ENCODE measurements at regions not wholly inside any gene's neighbourhood (a gene's known extent, or its start where the extent isn't known, plus 50 kb on each side); places are given as distances from the start of the nearest gene placed in this dataset.
"Not testable (repeated sequence)": the region's sequence is repeated elsewhere in the genome, so short reads cannot be mapped to it uniquely, and the experiment has no call there.

- H3K36me3 ChIP-seq; H3K27ac ChIP-seq; H3K27me3 ChIP-seq; intact Hi-C loops (cut with DNase I); H3K4me3 ChIP-seq; H3K4me1 ChIP-seq; H3K9me3 ChIP-seq: not testable (repeated sequence)
- DNase-seq: peak in 1 of 3 donors; percentile 23
- ATAC-seq: peak; percentile 71 to 87 (median 81)
- WGBS (ENCODE audit: insufficient coverage, low coverage, low lambda C conversion rate, missing lambda C conversion rate): 36% methylated on average over 13 of the region's 17 CpGs
Measured at GRCh38 chr7:55688684-55689681, 116.7 kb upstream of the VOPP1 start.

- H3K27ac ChIP-seq; H3K4me3 ChIP-seq; intact Hi-C loops (cut with DNase I); H3K36me3 ChIP-seq; H3K9me3 ChIP-seq; H3K4me1 ChIP-seq; H3K27me3 ChIP-seq; DNase-seq: not testable (repeated sequence)
- ATAC-seq: peak in 3 of 4 donors; percentile 27 to 34 (median 31)
- WGBS (ENCODE audit: insufficient coverage, low coverage, low lambda C conversion rate, missing lambda C conversion rate): 50% methylated on average over 3 of the region's 3 CpGs
Measured at GRCh38 chr7:55688261-55688660, 116.0 kb upstream of the VOPP1 start.

GRCh38 chr7:55687252-55687651 is 115.0 kb upstream of the VOPP1 start:
- H3K9me3 ChIP-seq; DNase-seq; ATAC-seq; H3K27ac ChIP-seq; H3K27me3 ChIP-seq; H3K4me1 ChIP-seq; H3K36me3 ChIP-seq; intact Hi-C loops (cut with DNase I); H3K4me3 ChIP-seq: not testable (repeated sequence)
- WGBS (ENCODE audit: insufficient coverage, low coverage, low lambda C conversion rate, missing lambda C conversion rate): 53% methylated on average over 2 of the region's 5 CpGs

- H3K4me1 ChIP-seq; H3K27me3 ChIP-seq; H3K36me3 ChIP-seq; H3K9me3 ChIP-seq; intact Hi-C loops (cut with DNase I); DNase-seq; H3K4me3 ChIP-seq; H3K27ac ChIP-seq; ATAC-seq: not testable (repeated sequence)
- WGBS (ENCODE audit: insufficient coverage, low coverage, low lambda C conversion rate, missing lambda C conversion rate): 71% methylated on average over 1 of the region's 7 CpGs
Measured at GRCh38 chr7:55686771-55687170, 114.5 kb upstream of the VOPP1 start.

GRCh38 chr7:55683501-55683900 is 111.2 kb upstream of the VOPP1 start:
- H3K9me3 ChIP-seq; H3K27me3 ChIP-seq; intact Hi-C loops (cut with DNase I); DNase-seq; H3K4me1 ChIP-seq; H3K4me3 ChIP-seq; H3K27ac ChIP-seq; H3K36me3 ChIP-seq: not testable (repeated sequence)
- ATAC-seq: peak in 1 of 4 donors; percentile 33
- 53% methylated on average over 7 of the region's 9 CpGs for WGBS (ENCODE audit: insufficient coverage, low coverage, low lambda C conversion rate, missing lambda C conversion rate)

GRCh38 chr7:55675589-55675988 is 103.3 kb upstream of the VOPP1 start:
- WGBS (ENCODE audit: insufficient coverage, low coverage, low lambda C conversion rate, missing lambda C conversion rate): 88% methylated on average over 1 of the region's 1 CpG
- intact Hi-C loops (cut with DNase I); DNase-seq; H3K4me3 ChIP-seq; H3K27ac ChIP-seq; ATAC-seq; H3K4me1 ChIP-seq; H3K9me3 ChIP-seq; H3K27me3 ChIP-seq; H3K36me3 ChIP-seq: not testable (repeated sequence)

GRCh38 chr7:55673525-55673924 is 101.2 kb upstream of the VOPP1 start:
- intact Hi-C loops (cut with DNase I); H3K27me3 ChIP-seq; ATAC-seq: not testable (repeated sequence)

GRCh38 chr7:55672084-55672483 is 99.8 kb upstream of the VOPP1 start:
- H3K36me3 ChIP-seq; H3K9me3 ChIP-seq; H3K4me1 ChIP-seq; H3K27ac ChIP-seq; DNase-seq; H3K4me3 ChIP-seq; intact Hi-C loops (cut with DNase I); H3K27me3 ChIP-seq; ATAC-seq: not testable (repeated sequence)
- 67% methylated on average over 1 of the region's 1 CpG for WGBS (ENCODE audit: insufficient coverage, low coverage, low lambda C conversion rate, missing lambda C conversion rate)

More at GRCh38 chr7:55673525-55673924, 101.2 kb upstream of the VOPP1 start:
- not testable (repeated sequence) for H3K36me3 ChIP-seq, H3K4me1 ChIP-seq, H3K4me3 ChIP-seq, H3K27ac ChIP-seq, DNase-seq, H3K9me3 ChIP-seq

All from right lobe of liver (tissue), 6 donors.